ENCODE measurements at regions not wholly inside any gene's neighbourhood (a gene's known extent, or its start where the extent isn't known, plus 50 kb on each side); places are given as distances from the start of the nearest gene placed in this dataset.

DNA sequence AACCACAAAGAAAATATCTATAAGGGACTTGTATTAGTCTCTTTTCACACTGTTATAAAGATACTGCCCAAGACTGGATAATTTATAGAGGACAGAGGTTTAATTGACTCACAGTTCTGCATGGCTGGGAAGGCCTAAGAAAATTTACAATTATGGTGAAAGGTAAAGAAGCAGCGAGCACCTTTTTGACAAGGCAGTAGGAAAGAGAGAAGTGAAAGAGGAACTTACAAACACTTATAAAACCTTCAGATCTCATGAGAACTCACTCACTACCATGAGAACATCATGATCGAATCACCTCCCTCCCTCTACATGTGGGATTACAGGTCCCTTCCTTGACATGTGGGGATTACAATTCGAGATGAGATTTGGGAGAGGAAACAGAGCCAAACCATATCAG lies 856.0 kb downstream of the TRAM1L1 start:
- TF ChIP-seq PBX3 (CRISPR knock-in tag; IDR thresholded peaks at IDR 0.05) (no peak), ZNF658 (tag by site-specific recombination; IDR thresholded peaks at IDR 0.05) (no peak), ZNF501 (tag by site-specific recombination; IDR thresholded peaks at IDR 0.05) (no peak), ZNF548 (tag by site-specific recombination; IDR thresholded peaks at IDR 0.05) (no peak), ZNF639 (tag by site-specific recombination; IDR thresholded peaks at IDR 0.05) (no peak), ZNF202 (tag by site-specific recombination; IDR thresholded peaks at IDR 0.05; ENCODE audit: borderline replicate concordance) (no peak), ZNF223 (tag by site-specific recombination; IDR thresholded peaks at IDR 0.05) (no peak), YY1 (tag by site-specific recombination; IDR thresholded peaks at IDR 0.05) (no peak)
- TF ChIP-seq, protein P1, sequence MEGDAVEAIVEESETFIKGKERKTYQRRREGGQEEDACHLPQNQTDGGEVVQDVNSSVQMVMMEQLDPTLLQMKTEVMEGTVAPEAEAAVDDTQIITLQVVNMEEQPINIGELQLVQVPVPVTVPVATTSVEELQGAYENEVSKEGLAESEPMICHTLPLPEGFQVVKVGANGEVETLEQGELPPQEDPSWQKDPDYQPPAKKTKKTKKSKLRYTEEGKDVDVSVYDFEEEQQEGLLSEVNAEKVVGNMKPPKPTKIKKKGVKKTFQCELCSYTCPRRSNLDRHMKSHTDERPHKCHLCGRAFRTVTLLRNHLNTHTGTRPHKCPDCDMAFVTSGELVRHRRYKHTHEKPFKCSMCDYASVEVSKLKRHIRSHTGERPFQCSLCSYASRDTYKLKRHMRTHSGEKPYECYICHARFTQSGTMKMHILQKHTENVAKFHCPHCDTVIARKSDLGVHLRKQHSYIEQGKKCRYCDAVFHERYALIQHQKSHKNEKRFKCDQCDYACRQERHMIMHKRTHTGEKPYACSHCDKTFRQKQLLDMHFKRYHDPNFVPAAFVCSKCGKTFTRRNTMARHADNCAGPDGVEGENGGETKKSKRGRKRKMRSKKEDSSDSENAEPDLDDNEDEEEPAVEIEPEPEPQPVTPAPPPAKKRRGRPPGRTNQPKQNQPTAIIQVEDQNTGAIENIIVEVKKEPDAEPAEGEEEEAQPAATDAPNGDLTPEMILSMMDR (tag by site-specific recombination; IDR thresholded peaks at IDR 0.05), result no peak
